Keratinocyte (primary cell): ENCODE measurements at regions not wholly inside any gene's neighbourhood (a gene's known extent, or its start where the extent isn't known, plus 50 kb on each side); places are given as distances from the start of the nearest gene placed in this dataset.

Experiments
- DNase-seq: peaks from one replicate; pipeline ENCODE4 v3.0.0-alpha.2; 2011; ENCODE audit warnings: low read depth, missing footprints, low spot score
- FAIRE-seq: peaks from 2 replicates; lab custom pipeline; 2011; peaks lifted over from hg19 to GRCh38; lab: Jason Lieb, UNC
- H2AFZ ChIP-seq: 2 replicates; pipeline ENCODE4 v1.6.0; 2012; ENCODE audit warnings: low read length, control low read depth, inconsistent platforms; ENCODE audit not compliant: control insufficient read depth
- H3K27ac ChIP-seq: 2 replicates; pipeline ENCODE4 v1.5.1; 2011; ENCODE audit warnings: low read length; ENCODE audit not compliant: control insufficient read depth, insufficient read depth
- H3K27me3 ChIP-seq: 3 replicates; pipeline ENCODE4 v1.6.0; 2011; ENCODE audit warnings: low read length; ENCODE audit not compliant: control insufficient read depth, insufficient read depth; ENCODE audit errors: extremely low read depth
- H3K36me3 ChIP-seq, 2 experiments: 2 replicates in 1 of 2; 3 replicates in 1 of 2; pipeline ENCODE4 v1.5.1; 2011; ENCODE audit warnings: low read length in 2 of 2, mild to moderate bottlenecking in 1 of 2; ENCODE audit not compliant: control insufficient read depth in 2 of 2, insufficient read depth in 2 of 2; ENCODE audit errors: extremely low read depth in 1 of 2
- H3K4me1 ChIP-seq: 3 replicates; pipeline ENCODE4 v1.5.1; 2011; ENCODE audit warnings: low read length; ENCODE audit not compliant: control insufficient read depth, insufficient read depth; ENCODE audit errors: extremely low read depth
- H3K4me2 ChIP-seq: 3 replicates; pipeline ENCODE4 v1.6.0; 2011; ENCODE audit warnings: low read depth, low read length; ENCODE audit not compliant: control insufficient read depth, insufficient read depth; ENCODE audit errors: extremely low read depth
- H3K4me3 ChIP-seq, 3 experiments: fragments of 200-600 bp in 1 of 3; sonication (generic) in 1 of 3; 2 replicates in 2 of 3; 3 replicates in 1 of 3; pipeline ENCODE4 v1.5.1; 2011 to 2016; ENCODE audit warnings: low read length in 3 of 3, mild to moderate bottlenecking in 3 of 3, control low read depth in 2 of 3, inconsistent platforms in 1 of 3, low read depth in 1 of 3, mixed read lengths in 1 of 3, mixed run types in 1 of 3, moderate library complexity in 1 of 3; ENCODE audit not compliant: control insufficient read depth in 2 of 3, insufficient read depth in 2 of 3; ENCODE audit errors: extremely low read depth in 1 of 3
- H3K79me2 ChIP-seq: 2 replicates; pipeline ENCODE4 v1.6.0; 2012; ENCODE audit warnings: low read length; ENCODE audit not compliant: control insufficient read depth, insufficient read depth
- H3K9ac ChIP-seq: 3 replicates; pipeline ENCODE4 v1.6.0; 2011; ENCODE audit warnings: low read length; ENCODE audit not compliant: control insufficient read depth, insufficient read depth; ENCODE audit errors: extremely low read depth
- H3K9me1 ChIP-seq: 3 replicates; pipeline ENCODE4 v1.6.0; 2011; ENCODE audit warnings: low read length; ENCODE audit not compliant: control insufficient read depth, insufficient read depth; ENCODE audit errors: extremely low read depth
- H3K9me3 ChIP-seq: 2 replicates; pipeline ENCODE4 v1.5.1; 2012; ENCODE audit warnings: low read depth, low read length; ENCODE audit not compliant: control insufficient read depth
- H4K20me1 ChIP-seq: 3 replicates; pipeline ENCODE4 v1.6.0; 2011; ENCODE audit warnings: low read length; ENCODE audit not compliant: control insufficient read depth, insufficient read depth; ENCODE audit errors: extremely low read depth
- EZH2 ChIP-seq: IDR thresholded peaks from one replicate; pipeline ENCODE4 v1.6.1; 2012; ENCODE audit warnings: inconsistent platforms, mild to moderate bottlenecking, low read length, moderate library complexity
- dilution Hi-C: fragments of 300-500 bp; cut with MboI; formaldehyde crosslinking; loops from one replicate; pipeline ENCODE4 v1.7.0; 2020; ENCODE audit warnings: low sequenced_read_pairs; ENCODE audit not compliant: extremely low pct_ligation_motif_present
- TF ChIP-seq, protein P1 (sequence below), 3 experiments: IDR thresholded peaks in 1 of 3; conservative IDR thresholded peaks in 1 of 3; optimal IDR thresholded peaks in 1 of 3; 2 replicates in 2 of 3; 3 replicates in 1 of 3; pipeline versions ENCODE3 to v1.5.1; 2011; ENCODE audit warnings: low read length in 3 of 3, mild to moderate bottlenecking in 3 of 3, moderate library complexity in 2 of 3, control low read depth in 1 of 3, inconsistent platforms in 1 of 3; ENCODE audit not compliant: insufficient read depth in 2 of 3; ENCODE audit errors: extremely low read depth in 1 of 3

DNA sequence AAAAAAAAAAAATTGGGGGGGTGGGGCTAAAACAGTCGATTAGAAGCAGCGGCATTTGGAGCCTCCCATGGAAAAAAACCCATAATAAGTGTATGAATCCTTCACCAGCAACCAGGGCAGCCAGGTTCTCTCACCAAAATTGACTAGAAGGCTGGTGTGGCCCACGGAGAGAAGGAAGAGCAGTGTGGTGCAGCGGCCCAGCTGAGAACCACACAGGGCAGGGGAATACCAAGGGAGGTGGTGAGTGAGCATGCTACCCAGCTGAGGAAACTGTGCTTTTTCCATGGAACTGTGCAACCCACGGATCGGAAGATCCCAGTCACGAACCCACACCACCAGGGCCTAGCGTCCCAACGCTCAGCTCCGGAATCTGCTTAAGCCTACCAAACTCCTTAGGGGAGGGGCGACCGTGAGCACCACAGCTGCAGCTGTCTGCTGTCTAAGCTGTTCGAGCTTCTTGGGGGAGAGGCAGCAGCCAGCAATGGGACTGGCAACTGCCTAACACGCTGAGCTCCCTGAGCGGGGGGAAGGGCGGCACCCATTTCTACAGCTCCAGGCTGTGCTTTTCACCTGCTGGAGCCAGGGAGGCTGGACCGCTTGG, 1037.2 kb upstream of the ACVR2A start:
- no peaks in the 10 kb centered on the region for H3K9me3 ChIP-seq
- no peak overlapping the region for H3K4me2 ChIP-seq
- H3K27ac ChIP-seq: no peak overlapping the region
- no peaks in the 10 kb centered on the region for H3K9me1 ChIP-seq
- no peaks in the 10 kb centered on the region for H4K20me1 ChIP-seq
- no peaks in the 10 kb centered on the region for H3K79me2 ChIP-seq
- no peak for DNase-seq
- dilution Hi-C loops: no loop called here
- TF ChIP-seq EZH2: no peak
- TF ChIP-seq, protein P1, sequence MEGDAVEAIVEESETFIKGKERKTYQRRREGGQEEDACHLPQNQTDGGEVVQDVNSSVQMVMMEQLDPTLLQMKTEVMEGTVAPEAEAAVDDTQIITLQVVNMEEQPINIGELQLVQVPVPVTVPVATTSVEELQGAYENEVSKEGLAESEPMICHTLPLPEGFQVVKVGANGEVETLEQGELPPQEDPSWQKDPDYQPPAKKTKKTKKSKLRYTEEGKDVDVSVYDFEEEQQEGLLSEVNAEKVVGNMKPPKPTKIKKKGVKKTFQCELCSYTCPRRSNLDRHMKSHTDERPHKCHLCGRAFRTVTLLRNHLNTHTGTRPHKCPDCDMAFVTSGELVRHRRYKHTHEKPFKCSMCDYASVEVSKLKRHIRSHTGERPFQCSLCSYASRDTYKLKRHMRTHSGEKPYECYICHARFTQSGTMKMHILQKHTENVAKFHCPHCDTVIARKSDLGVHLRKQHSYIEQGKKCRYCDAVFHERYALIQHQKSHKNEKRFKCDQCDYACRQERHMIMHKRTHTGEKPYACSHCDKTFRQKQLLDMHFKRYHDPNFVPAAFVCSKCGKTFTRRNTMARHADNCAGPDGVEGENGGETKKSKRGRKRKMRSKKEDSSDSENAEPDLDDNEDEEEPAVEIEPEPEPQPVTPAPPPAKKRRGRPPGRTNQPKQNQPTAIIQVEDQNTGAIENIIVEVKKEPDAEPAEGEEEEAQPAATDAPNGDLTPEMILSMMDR (optimal IDR thresholded peaks at IDR 0.05 in 1 of 3, IDR thresholded peaks at IDR 0.05 in 1 of 3, conservative IDR thresholded peaks at IDR 0.05 in 1 of 3; ENCODE audit: extremely low read depth in 1 of 3, insufficient read depth in 2 of 3, low read length in 3 of 3): no peak
- H2AFZ ChIP-seq: no peak overlapping the region
- peaks cover 8% of the 10 kb centered on the region for H3K4me1 ChIP-seq
- no peak overlapping the region for H3K9ac ChIP-seq
- no peaks in the 10 kb centered on the region for H3K27me3 ChIP-seq
- FAIRE-seq: no peak
- H3K4me3 ChIP-seq: no peak overlapping the region
- no peaks in the 10 kb centered on the region for H3K36me3 ChIP-seq

DNA sequence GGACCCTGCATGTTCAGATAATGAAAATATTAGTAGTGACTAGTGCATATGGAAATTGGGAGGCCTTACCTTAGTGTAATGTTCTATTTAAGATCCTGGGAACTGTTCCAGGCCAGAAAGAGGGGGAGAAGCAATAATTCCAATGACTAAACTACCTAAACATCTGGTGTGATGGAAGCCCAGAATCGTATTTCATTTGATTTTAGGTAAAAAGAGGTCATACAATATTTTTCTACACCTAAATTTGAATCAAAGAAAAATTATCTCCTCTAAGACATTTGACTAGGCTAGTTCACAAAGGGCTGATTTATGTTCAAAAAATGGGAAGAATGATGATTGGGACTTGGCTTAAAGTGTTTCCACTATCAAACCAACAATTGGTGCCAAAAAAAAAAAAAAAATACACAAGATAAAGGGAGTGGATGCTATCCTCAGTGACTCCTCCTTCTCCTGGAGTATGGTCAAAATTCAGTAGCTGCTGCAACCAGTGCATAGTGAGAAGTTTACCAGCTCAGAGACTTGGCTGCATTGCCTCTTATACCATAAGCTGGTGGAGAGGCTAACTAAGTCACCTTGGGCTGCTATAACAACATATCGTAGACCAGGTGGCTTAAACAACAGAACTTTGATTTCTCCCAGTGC, 1038.3 kb upstream of the ACVR2A start:
- H3K4me1 ChIP-seq: peaks cover 8% of the 10 kb centered on the region
- FAIRE-seq (no peak), DNase-seq (no peak)
- no peaks in the 10 kb centered on the region for H3K27me3 ChIP-seq
- no peaks in the 10 kb centered on the region for H3K9me3 ChIP-seq
- no peaks in the 10 kb centered on the region for H3K79me2 ChIP-seq
- H3K9me1 ChIP-seq: no peaks in the 10 kb centered on the region
- H4K20me1 ChIP-seq: no peaks in the 10 kb centered on the region
- no peak overlapping the region for H3K9ac ChIP-seq
- no peak overlapping the region for H3K4me3 ChIP-seq
- H3K36me3 ChIP-seq: no peaks in the 10 kb centered on the region
- no peak overlapping the region for H3K4me2 ChIP-seq
- dilution Hi-C loops: no loop called here
- no peak for TF ChIP-seq EZH2
- TF ChIP-seq, protein P1 (optimal IDR thresholded peaks at IDR 0.05 in 1 of 3, IDR thresholded peaks at IDR 0.05 in 1 of 3, conservative IDR thresholded peaks at IDR 0.05 in 1 of 3; ENCODE audit: extremely low read depth in 1 of 3, insufficient read depth in 2 of 3, low read length in 3 of 3): no peak
- H2AFZ ChIP-seq: no peak overlapping the region
- no peak overlapping the region for H3K27ac ChIP-seq
